HG03575 (cell line): ENCODE measurements at regions not wholly inside any gene's neighbourhood (a gene's known extent, or its start where the extent isn't known, plus 50 kb on each side); places are given as distances from the start of the nearest gene placed in this dataset.

Experiments used
- ATAC-seq: cut with Tn5 transposase; IDR thresholded peaks from one replicate; pipeline ENCODE4 v1.9.1; 2021; ENCODE audit not compliant: unreplicated experiment, insufficient number of reproducible peaks, low FRiP score; ENCODE audit errors: extremely low read depth

DNA sequence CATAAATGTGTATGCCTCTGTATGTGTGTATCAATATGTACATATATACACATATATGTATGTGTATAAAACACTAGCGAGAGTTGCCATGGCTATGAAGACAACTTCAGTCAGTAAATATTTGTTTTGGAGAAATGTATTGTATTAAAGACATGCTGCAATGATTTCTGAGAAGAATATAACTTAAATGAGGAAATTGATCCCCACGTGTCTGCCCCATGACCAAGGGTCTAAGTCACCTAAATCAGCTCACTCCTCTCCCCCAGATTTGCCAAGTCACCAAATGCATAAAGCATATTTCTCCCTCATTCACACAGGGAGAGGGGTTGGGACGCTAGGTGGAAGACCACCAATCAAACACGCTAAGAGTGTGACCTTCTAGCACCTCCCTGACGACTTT is 58.3 kb upstream of the LYST start:
- no peak for ATAC-seq

- ATAC-seq, result no peak
Observed at GRCh38 chr1:235923466-235924021, 56.8 kb upstream of the LYST start.

- no peak for ATAC-seq
Observed at GRCh38 chr1:235920596-235921375, 54.1 kb upstream of the LYST start.

DNA sequence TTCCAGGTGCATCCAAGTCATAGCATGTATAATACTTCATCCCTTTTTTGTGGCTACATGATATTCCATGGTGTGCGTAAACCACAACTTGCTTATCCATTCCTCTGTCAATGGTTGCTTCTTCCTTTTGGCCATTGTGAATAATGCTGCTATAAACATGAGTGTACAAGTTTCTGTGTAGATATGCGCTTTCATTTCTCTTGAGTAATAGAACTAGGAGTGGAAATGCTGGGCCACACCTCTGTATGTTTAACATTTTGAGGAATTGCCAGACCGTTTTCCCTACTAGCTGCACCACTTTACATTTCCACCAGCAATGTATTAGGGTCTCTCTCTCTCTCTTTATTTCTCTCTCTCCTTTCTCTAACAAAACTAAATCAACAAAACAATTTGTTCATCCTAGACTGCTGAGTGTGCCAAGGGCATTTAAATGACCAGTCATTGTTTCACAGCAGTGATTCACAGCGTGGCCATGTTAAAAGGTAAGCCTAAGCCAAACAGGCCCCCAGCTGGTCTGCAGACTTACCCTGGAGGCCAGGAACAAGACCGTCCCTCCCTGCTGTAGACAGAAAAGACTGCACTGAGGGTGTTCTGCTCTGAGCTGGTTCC is 53.2 kb upstream of the LYST start:
- ATAC-seq, result no peak

DNA sequence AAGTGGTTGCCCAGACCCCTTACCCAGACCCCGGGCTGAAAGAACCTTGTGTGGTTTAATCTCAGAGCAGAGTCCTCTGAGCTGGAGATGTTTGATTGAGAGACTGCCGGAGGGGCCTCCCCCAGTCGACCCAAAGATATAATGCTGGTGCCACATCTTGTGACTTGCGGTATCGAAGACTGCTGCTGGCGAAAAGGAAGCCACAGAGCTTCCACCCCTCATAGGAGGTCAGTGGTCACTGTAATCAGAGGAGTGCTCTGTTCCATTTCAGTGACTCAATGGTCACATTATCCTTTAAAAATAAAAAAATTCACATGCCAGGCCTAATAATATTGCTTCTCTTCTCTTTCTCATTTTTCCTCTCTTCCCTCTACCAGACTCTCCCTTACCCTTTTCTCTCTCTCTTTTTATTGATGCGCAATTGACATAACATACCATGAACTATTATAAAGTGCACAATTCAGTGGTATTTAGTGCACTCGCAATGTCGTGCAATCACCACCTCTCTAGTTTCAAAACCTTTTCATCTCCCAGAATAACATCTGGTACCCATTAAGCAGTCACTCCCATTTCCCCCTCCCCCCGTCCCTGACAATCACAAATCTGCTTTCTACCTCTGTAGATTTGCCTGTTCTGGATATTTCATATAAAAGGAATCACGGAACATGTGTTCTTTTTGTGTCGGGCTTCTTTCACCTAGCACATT is 52.6 kb upstream of the LYST start:
- no peak for ATAC-seq

- no peak for ATAC-seq
Observed at GRCh38 chr1:235918465-235918864, 51.8 kb upstream of the LYST start.

- no peak for ATAC-seq
Observed at GRCh38 chr1:235918032-235918431, 51.3 kb upstream of the LYST start.

DNA sequence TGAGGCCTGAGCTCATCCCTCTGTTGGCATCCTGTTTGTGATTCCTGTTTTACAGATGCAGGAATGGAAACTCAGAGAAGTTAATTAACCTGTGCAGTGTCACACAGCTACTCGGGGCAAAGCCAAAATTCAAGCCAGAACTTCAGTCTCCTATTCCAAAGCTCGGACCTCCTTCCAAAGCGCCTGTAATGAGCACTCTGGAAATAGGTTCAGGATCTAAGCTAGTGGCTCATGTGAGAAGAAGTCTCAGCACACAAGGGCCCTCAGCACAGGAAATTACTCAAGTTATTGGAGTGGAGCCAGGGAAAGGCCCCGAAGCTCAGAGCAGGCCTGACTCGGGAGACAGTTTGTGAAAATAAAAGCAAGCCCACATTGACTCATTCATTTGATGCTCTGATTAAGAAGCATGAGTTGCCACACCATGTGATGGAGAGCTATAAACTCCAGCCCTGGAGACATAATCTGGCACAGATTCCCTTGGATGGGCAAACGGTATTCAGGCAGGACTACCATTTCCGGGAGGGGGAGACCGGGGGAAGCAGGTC is 50.6 kb upstream of the LYST start:
- peak; percentile 54 for ATAC-seq
